ENCODE measurements at regions not wholly inside any gene's neighbourhood (a gene's known extent, or its start where the extent isn't known, plus 50 kb on each side); places are given as distances from the start of the nearest gene placed in this dataset.

DNA sequence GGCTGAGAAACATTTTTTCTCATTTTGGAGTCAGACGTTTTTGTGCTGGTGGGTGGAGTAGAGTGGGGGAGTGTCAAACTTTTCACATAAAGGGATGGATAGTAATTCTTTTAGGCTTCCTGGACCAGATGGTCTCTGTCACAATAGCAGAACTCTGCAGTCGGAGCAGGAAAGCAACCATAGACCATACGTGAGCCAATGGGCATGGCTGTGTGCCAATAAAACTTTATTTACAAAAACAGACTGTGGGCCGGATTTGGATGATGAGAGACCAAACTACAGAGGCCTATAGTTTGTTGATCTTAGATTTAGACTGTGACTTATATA, 70.8 kb upstream of the SLC22A23 start:
- H3K4me3 ChIP-seq = no peak overlapping the region
- no peaks in the 10 kb centered on the region for H3K9me3 ChIP-seq
- H3K27me3 ChIP-seq = no peaks in the 10 kb centered on the region
- 48% methylated on average over 4 of the region's 4 CpGs for WGBS
- TF ChIP-seq POLR2AphosphoS5 (IDR thresholded peaks at IDR 0.05) = no peak
- TF ChIP-seq, protein P1, sequence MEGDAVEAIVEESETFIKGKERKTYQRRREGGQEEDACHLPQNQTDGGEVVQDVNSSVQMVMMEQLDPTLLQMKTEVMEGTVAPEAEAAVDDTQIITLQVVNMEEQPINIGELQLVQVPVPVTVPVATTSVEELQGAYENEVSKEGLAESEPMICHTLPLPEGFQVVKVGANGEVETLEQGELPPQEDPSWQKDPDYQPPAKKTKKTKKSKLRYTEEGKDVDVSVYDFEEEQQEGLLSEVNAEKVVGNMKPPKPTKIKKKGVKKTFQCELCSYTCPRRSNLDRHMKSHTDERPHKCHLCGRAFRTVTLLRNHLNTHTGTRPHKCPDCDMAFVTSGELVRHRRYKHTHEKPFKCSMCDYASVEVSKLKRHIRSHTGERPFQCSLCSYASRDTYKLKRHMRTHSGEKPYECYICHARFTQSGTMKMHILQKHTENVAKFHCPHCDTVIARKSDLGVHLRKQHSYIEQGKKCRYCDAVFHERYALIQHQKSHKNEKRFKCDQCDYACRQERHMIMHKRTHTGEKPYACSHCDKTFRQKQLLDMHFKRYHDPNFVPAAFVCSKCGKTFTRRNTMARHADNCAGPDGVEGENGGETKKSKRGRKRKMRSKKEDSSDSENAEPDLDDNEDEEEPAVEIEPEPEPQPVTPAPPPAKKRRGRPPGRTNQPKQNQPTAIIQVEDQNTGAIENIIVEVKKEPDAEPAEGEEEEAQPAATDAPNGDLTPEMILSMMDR (IDR thresholded peaks at IDR 0.05) = no peak
- no peak for TF ChIP-seq POLR2A (IDR thresholded peaks at IDR 0.05; ENCODE audit: low read depth)
- TF ChIP-seq EP300 (IDR thresholded peaks at IDR 0.05) = no peak
- no peaks in the 10 kb centered on the region for H3K36me3 ChIP-seq
- H3K4me1 ChIP-seq = peaks cover 0 to 9% (median 5%) of the 10 kb centered on the region in 4 donors
- intact Hi-C loops (cut with DNase I) = no loop called here
- no peak overlapping the region for H3K27ac ChIP-seq (replicated peaks in 1 of 4)
- DNase-seq (ENCODE audit: extremely low spot score) = no peak

DNA sequence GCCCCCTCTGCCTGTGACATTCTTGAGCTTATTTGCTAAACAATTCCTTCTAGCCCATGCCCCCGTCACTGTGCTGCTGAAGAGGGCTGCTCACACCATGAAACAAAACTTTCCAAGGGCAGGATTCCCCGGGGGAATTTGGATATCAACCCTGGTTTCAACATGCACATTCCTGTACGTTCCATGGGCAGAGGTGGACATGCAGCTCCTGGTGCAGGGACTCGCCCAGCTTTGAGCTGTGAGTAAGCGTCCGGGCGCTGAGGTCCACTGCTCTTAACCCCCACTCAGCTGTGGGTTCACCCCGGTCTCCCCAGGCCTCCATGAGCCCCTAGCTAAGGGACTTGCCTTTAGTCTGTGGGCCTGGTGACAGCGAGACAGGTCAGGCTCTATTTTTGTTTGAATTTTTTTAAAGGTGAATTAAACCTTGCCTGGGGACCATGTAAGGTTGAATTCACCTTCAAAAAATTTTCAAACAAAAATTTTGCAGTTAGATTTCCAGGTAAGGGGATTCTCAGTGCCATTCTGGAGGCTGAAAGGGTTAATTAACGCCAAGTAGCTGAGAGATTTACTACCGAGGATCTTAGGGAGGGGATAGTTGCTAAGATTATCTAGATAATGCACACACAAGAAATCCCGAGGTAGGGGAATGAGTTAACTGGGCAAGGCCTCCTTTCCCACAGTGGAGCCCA, 70.3 kb upstream of the SLC22A23 start:
- H3K4me3 ChIP-seq = no peak overlapping the region
- WGBS = 74% methylated on average over 12 of the region's 12 CpGs
- H3K27ac ChIP-seq (replicated peaks in 1 of 4) = no peak overlapping the region
- no peaks in the 10 kb centered on the region for H3K9me3 ChIP-seq
- H3K4me1 ChIP-seq = peaks cover 0 to 9% (median 5%) of the 10 kb centered on the region in 4 donors
- intact Hi-C loops (cut with DNase I) = no loop called here
- no peaks in the 10 kb centered on the region for H3K36me3 ChIP-seq
- H3K27me3 ChIP-seq = no peaks in the 10 kb centered on the region
- TF ChIP-seq POLR2A (IDR thresholded peaks at IDR 0.05; ENCODE audit: low read depth) = no peak
- DNase-seq (ENCODE audit: extremely low spot score) = no peak

DNA sequence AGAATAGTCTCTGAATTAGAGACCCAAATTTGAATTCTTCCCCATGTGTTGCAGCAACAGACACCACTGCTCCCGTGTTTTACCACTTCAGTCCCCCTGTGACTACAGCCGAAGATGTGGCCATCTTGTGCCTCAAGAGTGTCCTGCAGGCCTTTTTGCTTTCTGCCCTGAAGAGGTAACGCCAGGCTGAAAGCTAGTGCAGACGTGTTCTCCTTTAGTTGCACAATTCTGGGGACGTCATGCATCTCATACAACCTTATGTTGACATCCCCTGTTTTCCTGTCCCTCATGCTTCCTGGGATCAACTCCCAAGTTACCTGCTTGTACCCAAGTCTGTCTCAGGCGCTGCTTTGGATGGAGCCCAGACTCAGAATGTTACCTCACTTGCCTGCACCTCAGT, 69.1 kb upstream of the SLC22A23 start:
- Histone ChIP-seq H3K4me3 (no peak overlapping the region), H3K27ac (replicated peaks in 1 of 4) (no peak overlapping the region), H3K27me3 (no peaks in the 10 kb centered on the region), H3K9me3 (no peaks in the 10 kb centered on the region), H3K4me1 (peaks cover 0 to 9% (median 5%) of the 10 kb centered on the region in 4 donors), H3K36me3 (no peaks in the 10 kb centered on the region)
- intact Hi-C loops (cut with DNase I) = no loop called here
- TF ChIP-seq EP300 (IDR thresholded peaks at IDR 0.05) (no peak), POLR2AphosphoS5 (IDR thresholded peaks at IDR 0.05) (no peak), POLR2A (IDR thresholded peaks at IDR 0.05; ENCODE audit: low read depth) (no peak)
- TF ChIP-seq, protein P1 (IDR thresholded peaks at IDR 0.05) = no peak
- no peak for DNase-seq (ENCODE audit: extremely low spot score)
- WGBS = 95% methylated on average over 6 of the region's 6 CpGs

DNA sequence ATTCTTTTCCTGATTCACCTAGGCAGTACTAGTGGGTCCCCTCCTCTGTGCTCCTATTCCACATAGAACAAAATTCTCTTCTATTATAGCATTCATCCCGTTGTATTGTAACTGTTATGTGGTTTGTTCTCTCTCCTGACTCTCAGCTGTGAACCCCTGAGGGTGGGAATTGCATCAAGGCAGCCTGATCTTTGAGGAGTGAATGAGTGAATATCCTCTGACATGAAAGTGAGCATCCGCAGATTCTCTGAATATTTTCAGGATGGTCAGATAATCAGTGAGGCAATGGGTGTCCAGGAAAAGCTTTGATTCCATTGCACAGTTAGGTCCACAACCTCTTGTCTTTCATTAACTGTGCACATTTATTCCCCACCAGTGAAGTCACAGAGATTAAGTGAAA, 67.6 kb upstream of the SLC22A23 start:
- H3K4me1 ChIP-seq = peaks cover 0 to 9% (median 5%) of the 10 kb centered on the region in 4 donors
- intact Hi-C loops (cut with DNase I) = no loop called here
- WGBS = 85% methylated on average over 2 of the region's 2 CpGs
- no peak overlapping the region for H3K4me3 ChIP-seq
- TF ChIP-seq POLR2AphosphoS5 (IDR thresholded peaks at IDR 0.05) (no peak), POLR2A (IDR thresholded peaks at IDR 0.05; ENCODE audit: low read depth) (no peak), EP300 (IDR thresholded peaks at IDR 0.05) (no peak)
- TF ChIP-seq, protein P1 (IDR thresholded peaks at IDR 0.05) = no peak
- DNase-seq (ENCODE audit: extremely low spot score) = no peak
- H3K36me3 ChIP-seq = no peaks in the 10 kb centered on the region
- peaks cover 0 to 4% (median 0%) of the 10 kb centered on the region in 4 donors for H3K9me3 ChIP-seq
- no peaks in the 10 kb centered on the region for H3K27me3 ChIP-seq
- H3K27ac ChIP-seq (replicated peaks in 1 of 4) = no peak overlapping the region

DNA sequence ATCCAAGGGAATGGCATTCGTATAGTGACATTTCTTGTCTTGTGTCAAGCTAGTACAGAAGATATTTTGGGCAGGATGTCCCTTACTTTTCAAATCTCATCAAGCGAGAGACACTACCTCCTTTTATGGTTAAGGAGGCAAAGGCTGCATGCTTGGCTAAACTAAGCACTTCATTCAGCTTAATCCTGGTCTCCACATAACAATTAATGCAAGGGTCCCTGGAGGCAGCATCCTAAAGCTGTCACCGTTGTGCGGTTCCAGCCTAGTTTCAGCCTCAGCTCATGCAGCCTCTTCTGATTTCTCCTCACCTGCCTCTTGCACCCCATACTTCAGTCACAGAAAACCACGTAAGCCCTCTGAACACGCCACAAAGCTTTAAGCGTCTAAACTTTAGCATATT, 67.1 kb upstream of the SLC22A23 start:
- Histone ChIP-seq H3K27ac (replicated peaks in 1 of 4) (no peak overlapping the region), H3K4me3 (no peak overlapping the region), H3K9me3 (peaks cover 0 to 4% (median 0%) of the 10 kb centered on the region in 4 donors), H3K36me3 (no peaks in the 10 kb centered on the region), H3K27me3 (no peaks in the 10 kb centered on the region), H3K4me1 (peaks cover 0 to 9% (median 6%) of the 10 kb centered on the region in 4 donors)
- WGBS = 94% methylated on average over 7 of the region's 7 CpGs
- intact Hi-C loops (cut with DNase I) = no loop called here
- DNase-seq (ENCODE audit: extremely low spot score) = no peak
- TF ChIP-seq, protein P1 (IDR thresholded peaks at IDR 0.05) = no peak
- TF ChIP-seq POLR2AphosphoS5 (IDR thresholded peaks at IDR 0.05) (no peak), EP300 (IDR thresholded peaks at IDR 0.05) (no peak), POLR2A (IDR thresholded peaks at IDR 0.05; ENCODE audit: low read depth) (no peak)

All from esophagus muscularis mucosa (tissue), 4 donors.